GM18873 (cell line): ENCODE measurements at regions not wholly inside any gene's neighbourhood (a gene's known extent, or its start where the extent isn't known, plus 50 kb on each side); places are given as distances from the start of the nearest gene placed in this dataset.

Experiments
- ATAC-seq: cut with Tn5 transposase; IDR thresholded peaks from one replicate; pipeline ENCODE4 v1.9.1; 2021; ENCODE audit warnings: mild to moderate bottlenecking, moderate library complexity, moderate number of reproducible peaks; ENCODE audit not compliant: unreplicated experiment, low FRiP score

GRCh38 chr22:22032099-22032905 is 49.7 kb upstream of the TOP3B start:
- no peak for ATAC-seq
